Activated CD4-positive, alpha-beta memory T cell treated with anti-CD3 and anti-CD28 coated beads, Interleukin-2, amount 10 ng/mL, durations not matched to agents 7 days and 5 days (primary cell): ENCODE measurements at regions not wholly inside any gene's neighbourhood (a gene's known extent, or its start where the extent isn't known, plus 50 kb on each side); places are given as distances from the start of the nearest gene placed in this dataset.

Experiments
- CTCF ChIA-PET: fragments of 350-600 bp; sonication (Branson Sonifier 250); formaldehyde crosslinking; loops from one replicate; lab custom pipeline; 2021; ENCODE audit warnings: antibody characterized with exemption, inconsistent platforms; lab: Charles Lee
- POLR2A ChIA-PET: fragments of 350-600 bp; sonication (Branson Sonifier 250); formaldehyde crosslinking; loops from one replicate; lab custom pipeline; 2021; ENCODE audit warnings: antibody characterized with exemption; lab: Charles Lee
- DNase-seq: peaks from one replicate; pipeline ENCODE4 v3.0.0-alpha.2; 2020
- H3K27ac Mint-ChIP-seq: one replicate; pipeline ENCODE4 v1.8.0; 2021; ENCODE audit warnings: mild to moderate bottlenecking, mixed read lengths
- H3K27me3 Mint-ChIP-seq: one replicate; pipeline ENCODE4 v1.8.0; 2021; ENCODE audit warnings: mixed read lengths
- H3K36me3 Mint-ChIP-seq: one replicate; pipeline ENCODE4 v1.8.0; 2021; ENCODE audit warnings: low read depth, mixed read lengths
- H3K4me1 Mint-ChIP-seq: one replicate; pipeline ENCODE4 v1.8.0; 2021; ENCODE audit warnings: mixed read lengths
- H3K4me3 Mint-ChIP-seq: one replicate; pipeline ENCODE4 v1.8.0; 2021; ENCODE audit warnings: mild to moderate bottlenecking, mixed read lengths
- H3K9me3 Mint-ChIP-seq: one replicate; pipeline ENCODE4 v1.8.0; 2021; ENCODE audit warnings: mixed read lengths

GRCh38 chr6:84432619-84433018 lies 205.2 kb upstream of the CEP162 start:
- no peak overlapping the region for H3K27ac Mint-ChIP-seq
- H3K9me3 Mint-ChIP-seq, result no peaks in the 10 kb centered on the region
- DNase-seq, result no peak
- H3K27me3 Mint-ChIP-seq, result no peaks in the 10 kb centered on the region
- ChIA-PET POLR2A (no interaction called here), CTCF (no interaction called here)
- H3K4me1 Mint-ChIP-seq, result no peaks in the 10 kb centered on the region
- H3K4me3 Mint-ChIP-seq, result no peak overlapping the region
- H3K36me3 Mint-ChIP-seq, result no peaks in the 10 kb centered on the region

GRCh38 chr6:84428300-84428907 lies 201.0 kb upstream of the CEP162 start:
- peak; percentile 18 for DNase-seq
- Mint-ChIP-seq H3K27ac (no peak overlapping the region), H3K9me3 (no peaks in the 10 kb centered on the region), H3K4me1 (no peaks in the 10 kb centered on the region), H3K36me3 (no peaks in the 10 kb centered on the region), H3K27me3 (no peaks in the 10 kb centered on the region), H3K4me3 (no peak overlapping the region)
- ChIA-PET CTCF (interaction anchor here (1.5 kb wide), 1 partner anchor 895 kb away, joined by 3 read pairs; no protein-coding TSS in a partner anchor), POLR2A (no interaction called here)

- no peak overlapping the region for H3K27ac Mint-ChIP-seq
- no peaks in the 10 kb centered on the region for H3K9me3 Mint-ChIP-seq
- ChIA-PET CTCF (no interaction called here), POLR2A (no interaction called here)
- H3K36me3 Mint-ChIP-seq, result no peaks in the 10 kb centered on the region
- no peaks in the 10 kb centered on the region for H3K27me3 Mint-ChIP-seq
- no peak for DNase-seq
- H3K4me3 Mint-ChIP-seq, result no peak overlapping the region
- no peaks in the 10 kb centered on the region for H3K4me1 Mint-ChIP-seq
These were observed 198.7 kb upstream of the CEP162 start for GRCh38 chr6:84425971-84426705.

- no peaks in the 10 kb centered on the region for H3K27me3 Mint-ChIP-seq
- no peak overlapping the region for H3K4me3 Mint-ChIP-seq
- H3K9me3 Mint-ChIP-seq, result no peaks in the 10 kb centered on the region
- POLR2A ChIA-PET, result no interaction called here
- no peaks in the 10 kb centered on the region for H3K4me1 Mint-ChIP-seq
- no peak overlapping the region for H3K27ac Mint-ChIP-seq
- H3K36me3 Mint-ChIP-seq, result no peaks in the 10 kb centered on the region
- no peak for DNase-seq
- CTCF ChIA-PET, result no interaction called here
These were observed 197.5 kb upstream of the CEP162 start for GRCh38 chr6:84424956-84425355.

GRCh38 chr6:84422380-84422968 lies 195.0 kb upstream of the CEP162 start:
- Mint-ChIP-seq H3K27ac (no peak overlapping the region), H3K27me3 (no peaks in the 10 kb centered on the region), H3K4me1 (no peaks in the 10 kb centered on the region), H3K36me3 (no peaks in the 10 kb centered on the region), H3K4me3 (no peak overlapping the region), H3K9me3 (no peaks in the 10 kb centered on the region)
- no peak for DNase-seq
- ChIA-PET POLR2A (no interaction called here), CTCF (interaction anchor here (0.8 kb wide), 1 partner anchor 688 kb away, joined by 5 read pairs; no protein-coding TSS in a partner anchor)

- ChIA-PET POLR2A (no interaction called here), CTCF (no interaction called here)
- Mint-ChIP-seq H3K9me3 (no peaks in the 10 kb centered on the region), H3K27me3 (no peaks in the 10 kb centered on the region), H3K36me3 (no peaks in the 10 kb centered on the region), H3K4me3 (no peak overlapping the region), H3K4me1 (no peaks in the 10 kb centered on the region), H3K27ac (no peak overlapping the region)
- DNase-seq, result no peak
These were observed 193.6 kb upstream of the CEP162 start for GRCh38 chr6:84421031-84421430.

- H3K36me3 Mint-ChIP-seq, result no peaks in the 10 kb centered on the region
- H3K9me3 Mint-ChIP-seq, result no peaks in the 10 kb centered on the region
- H3K4me1 Mint-ChIP-seq, result no peaks in the 10 kb centered on the region
- POLR2A ChIA-PET, result no interaction called here
- CTCF ChIA-PET, result no interaction called here
- no peaks in the 10 kb centered on the region for H3K27me3 Mint-ChIP-seq
- H3K27ac Mint-ChIP-seq, result no peak overlapping the region
- no peak for DNase-seq
- no peak overlapping the region for H3K4me3 Mint-ChIP-seq
These were observed 189.8 kb upstream of the CEP162 start for GRCh38 chr6:84417260-84417659.

GRCh38 chr6:84416043-84416657 lies 188.7 kb upstream of the CEP162 start:
- ChIA-PET CTCF (no interaction called here), POLR2A (no interaction called here)
- Mint-ChIP-seq H3K4me1 (no peaks in the 10 kb centered on the region), H3K4me3 (no peak overlapping the region), H3K9me3 (no peaks in the 10 kb centered on the region), H3K27ac (no peak overlapping the region), H3K27me3 (no peaks in the 10 kb centered on the region), H3K36me3 (no peaks in the 10 kb centered on the region)
- no peak for DNase-seq

GRCh38 chr6:84415517-84415916 lies 188.1 kb upstream of the CEP162 start:
- no peak overlapping the region for H3K4me3 Mint-ChIP-seq
- H3K9me3 Mint-ChIP-seq, result no peaks in the 10 kb centered on the region
- H3K27ac Mint-ChIP-seq, result no peak overlapping the region
- CTCF ChIA-PET, result no interaction called here
- DNase-seq, result no peak
- no peaks in the 10 kb centered on the region for H3K27me3 Mint-ChIP-seq
- no peaks in the 10 kb centered on the region for H3K36me3 Mint-ChIP-seq
- H3K4me1 Mint-ChIP-seq, result no peaks in the 10 kb centered on the region
- POLR2A ChIA-PET, result no interaction called here

GRCh38 chr6:84415068-84415467 lies 187.6 kb upstream of the CEP162 start:
- ChIA-PET POLR2A (no interaction called here), CTCF (no interaction called here)
- no peaks in the 10 kb centered on the region for H3K27me3 Mint-ChIP-seq
- H3K4me3 Mint-ChIP-seq, result no peak overlapping the region
- no peaks in the 10 kb centered on the region for H3K4me1 Mint-ChIP-seq
- no peaks in the 10 kb centered on the region for H3K9me3 Mint-ChIP-seq
- H3K36me3 Mint-ChIP-seq, result no peaks in the 10 kb centered on the region
- H3K27ac Mint-ChIP-seq, result no peak overlapping the region
- DNase-seq, result no peak

GRCh38 chr6:84414531-84414930 lies 187.1 kb upstream of the CEP162 start:
- Mint-ChIP-seq H3K9me3 (no peaks in the 10 kb centered on the region), H3K4me1 (no peaks in the 10 kb centered on the region), H3K36me3 (no peaks in the 10 kb centered on the region), H3K27me3 (no peaks in the 10 kb centered on the region), H3K27ac (no peak overlapping the region), H3K4me3 (no peak overlapping the region)
- no peak for DNase-seq
- ChIA-PET CTCF (no interaction called here), POLR2A (no interaction called here)

GRCh38 chr6:84411060-84411629 lies 183.7 kb upstream of the CEP162 start:
- no peak for DNase-seq
- Mint-ChIP-seq H3K27ac (no peak overlapping the region), H3K36me3 (no peaks in the 10 kb centered on the region), H3K4me3 (no peak overlapping the region), H3K27me3 (no peaks in the 10 kb centered on the region), H3K4me1 (no peaks in the 10 kb centered on the region), H3K9me3 (no peaks in the 10 kb centered on the region)
- POLR2A ChIA-PET, result no interaction called here
- CTCF ChIA-PET, result no interaction called here

- POLR2A ChIA-PET, result no interaction called here
- Mint-ChIP-seq H3K4me3 (no peak overlapping the region), H3K9me3 (no peaks in the 10 kb centered on the region), H3K27ac (no peak overlapping the region), H3K4me1 (no peaks in the 10 kb centered on the region), H3K36me3 (no peaks in the 10 kb centered on the region), H3K27me3 (no peaks in the 10 kb centered on the region)
- DNase-seq, result no peak
- CTCF ChIA-PET, result no interaction called here
These were observed 182.5 kb upstream of the CEP162 start for GRCh38 chr6:84409911-84410310.
